ENCODE measurements at regions not wholly inside any gene's neighbourhood (a gene's known extent, or its start where the extent isn't known, plus 50 kb on each side); places are given as distances from the start of the nearest gene placed in this dataset.

- H3K27me3 ChIP-seq: no peaks in the 10 kb centered on the region
- H3K4me3 ChIP-seq: no peak overlapping the region
- no peak overlapping the region for H3K27ac ChIP-seq
- DNase-seq (no peak), ATAC-seq (no peak)
- TF ChIP-seq CTCF (IDR thresholded peaks at IDR 0.05) (no peak), POLR2A (IDR thresholded peaks at IDR 0.05) (no peak)
- no peaks in the 10 kb centered on the region for H3K36me3 ChIP-seq
- WGBS, 4 donors: 78 to 83% (median 79%) methylated on average over 9 of the region's 9 CpGs
- H3K4me1 ChIP-seq: no peaks in the 10 kb centered on the region
- intact Hi-C loops (cut with DNase I): loop anchor here in 7 of 10 donors (2.0 to 10.0 kb wide), 8 partner anchors 89 to 479 kb away; partner anchors contain the start of gene GBP6 (in 3 of the 7)
- H3K9me3 ChIP-seq: no peaks in the 10 kb centered on the region
Observed at GRCh38 chr1:89453123-89453972, 71.3 kb upstream of the LRRC8B start.

- Histone ChIP-seq H3K27ac (no peak overlapping the region), H3K36me3 (no peaks in the 10 kb centered on the region), H3K4me1 (no peaks in the 10 kb centered on the region), H3K27me3 (no peaks in the 10 kb centered on the region), H3K4me3 (no peak overlapping the region), H3K9me3 (no peaks in the 10 kb centered on the region)
- ATAC-seq: no peak
- intact Hi-C loops (cut with DNase I): loop anchor here (1.0 to 10.0 kb wide), 11 partner anchors 90 to 480 kb away; partner anchors contain the start of gene GBP6 (in 3 of the 10)
- peak; percentile 49 to 80 (median 64) for TF ChIP-seq CTCF (IDR thresholded peaks at IDR 0.05)
- TF ChIP-seq POLR2A (IDR thresholded peaks at IDR 0.05): no peak
- 33 to 39% (median 37%) methylated on average over 7 of the region's 7 CpGs for WGBS, 4 donors
- peak in 3 of 5 donors; percentile 20 to 32 (median 24) for DNase-seq
Observed at GRCh38 chr1:89454845-89455521, 69.6 kb upstream of the LRRC8B start.

- 91 to 100% (median 98%) methylated on average over 1 of the region's 1 CpG for WGBS, 4 donors
- H3K27me3 ChIP-seq: no peaks in the 10 kb centered on the region
- DNase-seq: no peak
- no peaks in the 10 kb centered on the region for H3K36me3 ChIP-seq
- no peak overlapping the region for H3K27ac ChIP-seq
- no peak for TF ChIP-seq POLR2A (IDR thresholded peaks at IDR 0.05)
- no peak for TF ChIP-seq CTCF (IDR thresholded peaks at IDR 0.05)
- ATAC-seq: no peak
- no peak overlapping the region for H3K4me3 ChIP-seq
- no peaks in the 10 kb centered on the region for H3K9me3 ChIP-seq
- H3K4me1 ChIP-seq: no peaks in the 10 kb centered on the region
- intact Hi-C loops (cut with DNase I): loop anchor here in 8 of 10 donors (5.0 to 10.0 kb wide), 6 partner anchors 92 to 482 kb away; partner anchors contain the start of gene GBP6 (in 3 of the 8)
Observed at GRCh38 chr1:89457046-89457445, 67.6 kb upstream of the LRRC8B start.

- DNase-seq (no peak), ATAC-seq (no peak)
- peaks cover 0 to 3% (median 0%) of the 10 kb centered on the region in 9 donors for H3K27me3 ChIP-seq
- H3K4me3 ChIP-seq: no peak overlapping the region
- WGBS, 4 donors: 92 to 94% (median 93%) methylated on average over 2 of the region's 2 CpGs
- TF ChIP-seq POLR2A (IDR thresholded peaks at IDR 0.05) (no peak), CTCF (IDR thresholded peaks at IDR 0.05) (no peak)
- no peak overlapping the region for H3K27ac ChIP-seq
- no peaks in the 10 kb centered on the region for H3K4me1 ChIP-seq
- no peaks in the 10 kb centered on the region for H3K36me3 ChIP-seq
- no peaks in the 10 kb centered on the region for H3K9me3 ChIP-seq
- intact Hi-C loops (cut with DNase I): loop anchor here in 8 of 10 donors (5.0 to 10.0 kb wide), 6 partner anchors 94 to 484 kb away; partner anchors contain the start of gene GBP6 (in 3 of the 8)
Observed at GRCh38 chr1:89459081-89459480, 65.5 kb upstream of the LRRC8B start.

Measured in heart left ventricle (tissue), 16 donors.